Gastrocnemius medialis (tissue), 4 donors: ENCODE measurements at regions not wholly inside any gene's neighbourhood (a gene's known extent, or its start where the extent isn't known, plus 50 kb on each side); places are given as distances from the start of the nearest gene placed in this dataset.

ENCODE experiments used
- ATAC-seq, 2 donors: fragments of 150-250 bp; one replicate each; pipeline ENCODE4 v1.9.1; 2016
- DNase-seq, 2 donors: peaks; one replicate each; pipeline ENCODE4 v3.0.0-alpha.2; 2019
- H3K27ac ChIP-seq, 4 donors: fragments of 200-600 bp; sonication (generic); 1 replicate in 1 of 4; 2 replicates in 3 of 4; pipeline ENCODE4 v1.5.1; 2016 to 2018; ENCODE audit warnings: mild to moderate bottlenecking in 2 of 4, moderate library complexity in 1 of 4
- H3K27me3 ChIP-seq, 3 donors: fragments of 200-600 bp; sonication (generic) in 2 of 3; 1 replicate in 1 of 3; 2 replicates in 2 of 3; pipeline versions ENCODE4 v1.5.1 to v1.6.0; 2016 to 2019; ENCODE audit warnings: mild to moderate bottlenecking in 1 of 3, moderate library complexity in 1 of 3
- H3K36me3 ChIP-seq, 2 donors: fragments of 200-600 bp; sonication (generic) in 1 of 2; one replicate each; pipeline ENCODE4 v1.5.1; 2017 to 2018
- H3K4me1 ChIP-seq, 2 donors: fragments of 200-600 bp; sonication (generic) in 1 of 2; one replicate each; pipeline ENCODE4 v1.5.1; 2016 to 2017; ENCODE audit warnings: mild to moderate bottlenecking in 2 of 2
- H3K4me3 ChIP-seq, 4 donors: fragments of 200-600 bp; sonication (generic) in 3 of 4; 1 replicate in 1 of 4; 2 replicates in 3 of 4; pipeline ENCODE4 v1.5.1; 2016 to 2019; ENCODE audit warnings: mild to moderate bottlenecking in 2 of 4
- H3K9me3 ChIP-seq, 3 donors: fragments of 200-600 bp; sonication (generic) in 2 of 3; 1 replicate in 1 of 3; 2 replicates in 2 of 3; pipeline ENCODE4 v1.5.1; 2016 to 2019
- CTCF ChIP-seq, 5 experiments: fragments of 450-650 bp in 3 of 5; fragments of 200-600 bp in 2 of 5; sonication (generic) in 2 of 5; IDR thresholded peaks in 4 of 5; conservative IDR thresholded peaks in 1 of 5; 1 replicate in 4 of 5; 2 replicates in 1 of 5; pipeline ENCODE4 v1.5.1; 2016 to 2019; ENCODE audit warnings: antibody characterized with exemption in 5 of 5, mild to moderate bottlenecking in 3 of 5, moderate library complexity in 3 of 5
- POLR2A ChIP-seq, 2 donors: fragments of 450-650 bp; IDR thresholded peaks; one replicate each; pipeline ENCODE4 v1.6.1; 2017; ENCODE audit warnings: antibody characterized with exemption in 2 of 2, mild to moderate bottlenecking in 2 of 2, moderate library complexity in 2 of 2
- in situ Hi-C, 4 donors: fragments of 200-750 bp; cut with MboI; loops; one replicate each; pipeline versions ENCODE4 v1.15.0 to v1.8.0; 2017; ENCODE audit warnings: low sequenced_read_pairs in 4 of 4
- intact Hi-C: fragments of 100-400 bp; cut with DNase I; formaldehyde crosslinking; loops from one replicate; pipeline ENCODE4 v1.15.1; 2023; ENCODE audit warnings: low total_unique reads

GRCh38 chr17:72434581-72434980 lies 313.8 kb downstream of the SOX9 start:
- Histone ChIP-seq H3K36me3 (no peaks in the 10 kb centered on the region), H3K27ac (no peak overlapping the region), H3K4me1 (no peaks in the 10 kb centered on the region), H3K9me3 (no peaks in the 10 kb centered on the region), H3K27me3 (no peaks in the 10 kb centered on the region), H3K4me3 (no peak overlapping the region)
- intact Hi-C loops (no loop called here), in situ Hi-C loops (no loop called here)
- ATAC-seq (no peak), DNase-seq (no peak)
- TF ChIP-seq CTCF (IDR thresholded peaks at IDR 0.05 in 4 of 5, conservative IDR thresholded peaks at IDR 0.05 in 1 of 5) (no peak), POLR2A (IDR thresholded peaks at IDR 0.05) (no peak)

- Histone ChIP-seq H3K9me3 (no peaks in the 10 kb centered on the region), H3K27me3 (no peaks in the 10 kb centered on the region), H3K27ac (no peak overlapping the region), H3K36me3 (no peaks in the 10 kb centered on the region), H3K4me1 (no peaks in the 10 kb centered on the region), H3K4me3 (no peak overlapping the region)
- no peak for ATAC-seq
- TF ChIP-seq POLR2A (IDR thresholded peaks at IDR 0.05), result no peak
- TF ChIP-seq CTCF (IDR thresholded peaks at IDR 0.05 in 4 of 5, conservative IDR thresholded peaks at IDR 0.05 in 1 of 5), result no peak
- no peak for DNase-seq
- in situ Hi-C loops (no loop called here), intact Hi-C loops (no loop called here)
Observed at GRCh38 chr17:72434991-72435618, 314.3 kb downstream of the SOX9 start.

GRCh38 chr17:72438783-72439182 lies 318.0 kb downstream of the SOX9 start:
- Histone ChIP-seq H3K4me3 (no peak overlapping the region), H3K27me3 (no peaks in the 10 kb centered on the region), H3K4me1 (no peaks in the 10 kb centered on the region), H3K27ac (no peak overlapping the region), H3K9me3 (no peaks in the 10 kb centered on the region), H3K36me3 (no peaks in the 10 kb centered on the region)
- no peak for DNase-seq
- ATAC-seq, result no peak
- intact Hi-C loops, result no loop called here
- TF ChIP-seq CTCF (IDR thresholded peaks at IDR 0.05 in 4 of 5, conservative IDR thresholded peaks at IDR 0.05 in 1 of 5) (no peak), POLR2A (IDR thresholded peaks at IDR 0.05) (no peak)
- in situ Hi-C loops, result no loop called here

- intact Hi-C loops (no loop called here), in situ Hi-C loops (no loop called here)
- Histone ChIP-seq H3K27me3 (no peaks in the 10 kb centered on the region), H3K4me3 (no peak overlapping the region), H3K27ac (no peak overlapping the region), H3K36me3 (no peaks in the 10 kb centered on the region), H3K9me3 (no peaks in the 10 kb centered on the region), H3K4me1 (no peaks in the 10 kb centered on the region)
- ATAC-seq (no peak), DNase-seq (no peak)
- no peak for TF ChIP-seq CTCF (IDR thresholded peaks at IDR 0.05 in 4 of 5, conservative IDR thresholded peaks at IDR 0.05 in 1 of 5)
- no peak for TF ChIP-seq POLR2A (IDR thresholded peaks at IDR 0.05)
Observed at GRCh38 chr17:72439893-72440502, 319.2 kb downstream of the SOX9 start.

- H3K4me1 ChIP-seq, result no peaks in the 10 kb centered on the region
- H3K36me3 ChIP-seq, result no peaks in the 10 kb centered on the region
- TF ChIP-seq CTCF (IDR thresholded peaks at IDR 0.05 in 4 of 5, conservative IDR thresholded peaks at IDR 0.05 in 1 of 5) (no peak), POLR2A (IDR thresholded peaks at IDR 0.05) (no peak)
- DNase-seq (no peak), ATAC-seq (no peak)
- H3K27ac ChIP-seq, result no peak overlapping the region
- in situ Hi-C loops (no loop called here), intact Hi-C loops (no loop called here)
- no peak overlapping the region for H3K4me3 ChIP-seq
- H3K27me3 ChIP-seq, result no peaks in the 10 kb centered on the region
- no peaks in the 10 kb centered on the region for H3K9me3 ChIP-seq
Observed at GRCh38 chr17:72440961-72441360, 320.1 kb downstream of the SOX9 start.
